ENCODE measurements at regions not wholly inside any gene's neighbourhood (a gene's known extent, or its start where the extent isn't known, plus 50 kb on each side); places are given as distances from the start of the nearest gene placed in this dataset.
"Not testable (repeated sequence)": the region's sequence is repeated elsewhere in the genome, so short reads cannot be mapped to it uniquely, and the experiment has no call there.

GRCh38 chrX:18102006-18102405 lies 118.7 kb downstream of the BEND2 start:
- Histone ChIP-seq H3K4me1 (ENCODE audit: control insufficient read depth, insufficient read depth, low read length) (peaks cover 9% of the 10 kb centered on the region), H3K27me3 (ENCODE audit: control insufficient read depth, insufficient read depth, low read length) (peaks cover 7% of the 10 kb centered on the region), H3K9me3 (ENCODE audit: control insufficient read depth, insufficient read depth, low read length) (no peaks in the 10 kb centered on the region), H3K4me3 (ENCODE audit: low read depth, low read length) (no peak overlapping the region), H3K36me3 (ENCODE audit: control insufficient read depth, insufficient read depth, low read length) (no peaks in the 10 kb centered on the region), H3K27ac (ENCODE audit: low read depth, low read length) (no peak overlapping the region)
- WGBS (ENCODE audit: insufficient coverage), result 71% methylated on average over 2 of the region's 5 CpGs
- no peak for DNase-seq (ENCODE audit: low read depth in 4 of 6, low spot score in 6 of 6)

GRCh38 chrX:18101087-18101486 lies 119.6 kb downstream of the BEND2 start:
- 95% methylated on average over 5 of the region's 5 CpGs for WGBS (ENCODE audit: insufficient coverage)
- H3K27ac ChIP-seq (ENCODE audit: low read depth, low read length), result no peak overlapping the region

DNA sequence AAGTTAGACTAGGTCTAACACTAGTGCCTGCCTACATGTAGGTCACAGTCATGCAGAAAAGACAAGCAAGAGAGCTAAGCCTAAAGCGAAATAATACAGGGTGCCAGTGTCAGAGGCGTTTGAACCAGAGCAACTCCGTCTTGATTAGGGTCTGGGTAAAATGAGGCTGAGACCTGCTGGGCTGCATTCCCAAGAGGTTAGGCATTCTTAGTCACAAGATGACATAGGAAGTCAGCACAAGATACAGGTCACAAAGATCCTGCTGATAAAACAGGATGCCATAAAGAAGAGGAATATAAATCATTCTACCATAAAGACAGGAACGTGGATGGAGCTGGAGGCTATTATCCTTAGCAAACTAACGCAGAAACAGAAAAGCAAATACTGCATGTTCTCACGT lies 120.9 kb downstream of the BEND2 start:
- DNase-seq (ENCODE audit: low read depth in 4 of 6, low spot score in 6 of 6), result no peak
- WGBS (ENCODE audit: insufficient coverage), result 55% methylated on average over 3 of the region's 6 CpGs
- no peak overlapping the region for H3K4me3 ChIP-seq (ENCODE audit: low read depth, low read length)
- H3K4me1 ChIP-seq (ENCODE audit: control insufficient read depth, insufficient read depth, low read length), result peaks cover 9% of the 10 kb centered on the region
- H3K36me3 ChIP-seq (ENCODE audit: control insufficient read depth, insufficient read depth, low read length), result no peaks in the 10 kb centered on the region
- H3K27me3 ChIP-seq (ENCODE audit: control insufficient read depth, insufficient read depth, low read length), result peaks cover 7% of the 10 kb centered on the region
- H3K27ac ChIP-seq (ENCODE audit: low read depth, low read length), result no peak overlapping the region
- H3K9me3 ChIP-seq (ENCODE audit: control insufficient read depth, insufficient read depth, low read length), result no peaks in the 10 kb centered on the region

More at GRCh38 chrX:18101087-18101486, 119.6 kb downstream of the BEND2 start:
- no peak overlapping the region for H3K4me3 ChIP-seq (ENCODE audit: low read depth, low read length)
- peaks cover 9% of the 10 kb centered on the region for H3K4me1 ChIP-seq (ENCODE audit: control insufficient read depth, insufficient read depth, low read length)
- H3K27me3 ChIP-seq (ENCODE audit: control insufficient read depth, insufficient read depth, low read length), result peaks cover 7% of the 10 kb centered on the region
- H3K9me3 ChIP-seq (ENCODE audit: control insufficient read depth, insufficient read depth, low read length), result no peaks in the 10 kb centered on the region
- DNase-seq (ENCODE audit: low read depth in 4 of 6, low spot score in 6 of 6), result no peak
- H3K36me3 ChIP-seq (ENCODE audit: control insufficient read depth, insufficient read depth, low read length), result no peaks in the 10 kb centered on the region

DNA sequence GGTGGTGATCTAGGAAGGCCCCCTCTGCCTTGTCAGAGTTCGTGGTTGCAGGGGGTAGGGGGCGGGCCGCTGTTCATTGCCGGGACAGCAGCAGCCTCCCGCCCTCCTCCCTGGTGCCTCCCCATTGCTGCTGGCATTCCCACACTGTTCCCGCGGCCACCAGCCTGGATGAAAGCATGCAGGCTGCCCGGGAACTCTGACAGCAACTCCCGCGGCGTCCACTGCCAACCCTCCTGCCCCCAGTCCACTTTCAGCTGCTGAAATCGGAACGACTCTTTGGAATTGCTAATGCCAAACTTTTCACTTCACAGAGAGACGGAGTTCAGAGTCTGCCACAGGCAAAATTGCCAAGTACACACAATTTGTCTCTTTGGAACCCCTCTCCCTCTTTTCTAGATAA lies 121.9 kb downstream of the BEND2 start:
- WGBS (ENCODE audit: insufficient coverage), result 17% methylated on average over 14 of the region's 14 CpGs
- Histone ChIP-seq H3K9me3 (ENCODE audit: control insufficient read depth, insufficient read depth, low read length) (no peaks in the 10 kb centered on the region), H3K27me3 (ENCODE audit: control insufficient read depth, insufficient read depth, low read length) (peaks cover 7% of the 10 kb centered on the region), H3K4me1 (ENCODE audit: control insufficient read depth, insufficient read depth, low read length) (peaks cover 9% of the 10 kb centered on the region), H3K27ac (ENCODE audit: low read depth, low read length) (no peak overlapping the region), H3K4me3 (ENCODE audit: low read depth, low read length) (no peak overlapping the region), H3K36me3 (ENCODE audit: control insufficient read depth, insufficient read depth, low read length) (no peaks in the 10 kb centered on the region)
- peak in 4 of 6 donors; percentile 12 to 49 (median 20) for DNase-seq (ENCODE audit: low read depth in 4 of 6, low spot score in 6 of 6)

- Histone ChIP-seq H3K4me1 (ENCODE audit: control insufficient read depth, insufficient read depth, low read length) (no peaks in the 10 kb centered on the region), H3K27me3 (ENCODE audit: control insufficient read depth, insufficient read depth, low read length) (peaks cover 5% of the 10 kb centered on the region), H3K4me3 (ENCODE audit: low read depth, low read length) (no peak overlapping the region), H3K27ac (ENCODE audit: low read depth, low read length) (no peak overlapping the region), H3K9me3 (ENCODE audit: control insufficient read depth, insufficient read depth, low read length) (no peaks in the 10 kb centered on the region), H3K36me3 (ENCODE audit: control insufficient read depth, insufficient read depth, low read length) (no peaks in the 10 kb centered on the region)
- DNase-seq (ENCODE audit: low read depth in 4 of 6, low spot score in 6 of 6), result peak in 1 of 6 donors; percentile 2
Measured at GRCh38 chrX:18076434-18076833, 144.3 kb downstream of the BEND2 start.

DNA sequence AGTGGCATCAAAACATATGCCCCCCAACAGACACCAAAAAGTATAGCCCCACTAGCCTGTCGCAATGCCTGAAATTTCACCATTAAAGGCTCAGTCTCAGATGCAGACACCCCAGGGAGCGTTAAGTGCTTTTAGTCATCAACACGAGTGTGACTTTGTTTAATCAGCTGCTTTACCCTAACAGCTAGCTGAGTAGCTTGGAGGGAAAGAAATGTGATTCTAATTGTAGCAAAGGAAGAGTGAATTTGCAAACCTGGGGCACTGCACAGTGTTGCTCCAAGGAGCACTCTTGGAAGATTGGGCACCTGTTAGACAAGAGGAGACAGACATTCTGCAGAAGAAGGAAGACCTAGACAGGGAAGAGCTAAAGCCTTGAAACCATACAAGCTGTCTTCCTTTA lies 145.1 kb downstream of the BEND2 start:
- Histone ChIP-seq H3K9me3 (ENCODE audit: control insufficient read depth, insufficient read depth, low read length) (no peaks in the 10 kb centered on the region), H3K4me3 (ENCODE audit: low read depth, low read length) (no peak overlapping the region), H3K27me3 (ENCODE audit: control insufficient read depth, insufficient read depth, low read length) (peaks cover 5% of the 10 kb centered on the region), H3K4me1 (ENCODE audit: control insufficient read depth, insufficient read depth, low read length) (no peaks in the 10 kb centered on the region), H3K27ac (ENCODE audit: low read depth, low read length) (no peak overlapping the region), H3K36me3 (ENCODE audit: control insufficient read depth, insufficient read depth, low read length) (no peaks in the 10 kb centered on the region)
- DNase-seq (ENCODE audit: low read depth in 4 of 6, low spot score in 6 of 6), result peak in 2 of 6 donors; percentile 14 to 73
- 44% methylated on average over 3 of the region's 3 CpGs for WGBS (ENCODE audit: insufficient coverage)

DNA sequence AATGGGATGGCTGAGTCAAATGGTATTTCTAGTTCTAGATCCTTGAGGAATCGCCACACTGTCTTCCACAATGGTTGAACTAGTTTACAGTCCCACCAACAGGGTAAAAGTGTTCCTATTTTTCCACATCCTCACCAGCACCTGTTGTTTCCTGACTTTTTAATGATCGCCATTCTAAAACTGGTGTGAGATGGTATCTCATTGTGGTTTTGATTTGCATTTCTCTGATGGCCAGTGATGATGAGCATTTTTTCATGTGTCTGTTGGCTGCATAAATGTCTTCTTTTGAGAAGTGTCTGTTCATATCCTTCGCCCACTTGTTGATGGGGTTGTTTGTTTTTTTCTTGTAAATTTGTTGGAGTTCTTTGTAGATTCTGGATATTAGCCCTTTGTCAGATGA lies 152.6 kb downstream of the BEND2 start:
- not testable (repeated sequence) for DNase-seq (ENCODE audit: low read depth in 4 of 6, low spot score in 6 of 6); H3K36me3 ChIP-seq (ENCODE audit: control insufficient read depth, insufficient read depth, low read length); H3K4me3 ChIP-seq (ENCODE audit: low read depth, low read length); H3K4me1 ChIP-seq (ENCODE audit: control insufficient read depth, insufficient read depth, low read length); H3K27me3 ChIP-seq (ENCODE audit: control insufficient read depth, insufficient read depth, low read length); H3K9me3 ChIP-seq (ENCODE audit: control insufficient read depth, insufficient read depth, low read length); H3K27ac ChIP-seq (ENCODE audit: low read depth, low read length)
- no CpG with 5 or more reads among the region's 3 CpGs for WGBS (ENCODE audit: insufficient coverage)

DNA sequence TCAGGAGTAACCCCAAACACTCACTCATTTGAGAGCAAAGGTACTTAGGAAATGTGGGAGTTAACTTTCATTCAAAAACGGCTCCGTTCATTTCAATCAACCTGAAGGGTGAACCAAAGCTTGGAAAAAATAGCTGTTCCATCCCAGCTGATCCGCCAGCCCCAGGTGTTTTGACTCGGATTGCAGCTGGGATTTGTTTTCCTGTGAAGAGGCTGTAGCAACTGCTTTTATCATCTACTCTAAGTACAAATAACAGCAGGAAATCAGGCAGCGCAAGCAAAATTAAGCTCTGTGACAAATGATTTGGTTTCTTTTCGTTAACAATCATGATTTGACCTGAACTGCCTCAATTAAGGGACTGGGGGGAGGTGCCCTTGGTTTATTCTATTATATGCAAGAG lies 154.7 kb downstream of the BEND2 start:
- Histone ChIP-seq H3K4me1 (ENCODE audit: control insufficient read depth, insufficient read depth, low read length) (no peaks in the 10 kb centered on the region), H3K27ac (ENCODE audit: low read depth, low read length) (no peak overlapping the region), H3K36me3 (ENCODE audit: control insufficient read depth, insufficient read depth, low read length) (no peaks in the 10 kb centered on the region), H3K4me3 (ENCODE audit: low read depth, low read length) (no peak overlapping the region), H3K27me3 (ENCODE audit: control insufficient read depth, insufficient read depth, low read length) (peaks cover 5% of the 10 kb centered on the region), H3K9me3 (ENCODE audit: control insufficient read depth, insufficient read depth, low read length) (no peaks in the 10 kb centered on the region)
- 42% methylated on average over 2 of the region's 6 CpGs for WGBS (ENCODE audit: insufficient coverage)
- DNase-seq (ENCODE audit: low read depth in 4 of 6, low spot score in 6 of 6), result peak in 2 of 6 donors; percentile 9 to 51

GRCh38 chrX:18051690-18052089 lies 169.0 kb downstream of the BEND2 start:
- H3K36me3 ChIP-seq (ENCODE audit: control insufficient read depth, insufficient read depth, low read length), result no peaks in the 10 kb centered on the region
- DNase-seq (ENCODE audit: low read depth in 4 of 6, low spot score in 6 of 6), result peak in 1 of 6 donors; percentile 23
- WGBS (ENCODE audit: insufficient coverage), result 67% methylated on average over 1 of the region's 1 CpG
- no peak overlapping the region for H3K27ac ChIP-seq (ENCODE audit: low read depth, low read length)
- no peak overlapping the region for H3K4me3 ChIP-seq (ENCODE audit: low read depth, low read length)
- no peaks in the 10 kb centered on the region for H3K4me1 ChIP-seq (ENCODE audit: control insufficient read depth, insufficient read depth, low read length)
- H3K27me3 ChIP-seq (ENCODE audit: control insufficient read depth, insufficient read depth, low read length), result no peaks in the 10 kb centered on the region
- H3K9me3 ChIP-seq (ENCODE audit: control insufficient read depth, insufficient read depth, low read length), result no peaks in the 10 kb centered on the region

- Histone ChIP-seq H3K9me3 (ENCODE audit: control insufficient read depth, insufficient read depth, low read length) (no peaks in the 10 kb centered on the region), H3K36me3 (ENCODE audit: control insufficient read depth, insufficient read depth, low read length) (no peaks in the 10 kb centered on the region), H3K27ac (ENCODE audit: low read depth, low read length) (no peak overlapping the region), H3K4me3 (ENCODE audit: low read depth, low read length) (no peak overlapping the region), H3K27me3 (ENCODE audit: control insufficient read depth, insufficient read depth, low read length) (peaks cover under 1% of the 10 kb centered on the region), H3K4me1 (ENCODE audit: control insufficient read depth, insufficient read depth, low read length) (no peaks in the 10 kb centered on the region)
- DNase-seq (ENCODE audit: low read depth in 4 of 6, low spot score in 6 of 6), result peak in 1 of 6 donors; percentile 2
- no CpG with 5 or more reads among the region's 3 CpGs for WGBS (ENCODE audit: insufficient coverage)
Measured at GRCh38 chrX:18047491-18047890, 173.2 kb downstream of the BEND2 start.
